ENCODE measurements at regions not wholly inside any gene's neighbourhood (a gene's known extent, or its start where the extent isn't known, plus 50 kb on each side); places are given as distances from the start of the nearest gene placed in this dataset.
"Not testable (repeated sequence)": the region's sequence is repeated elsewhere in the genome, so short reads cannot be mapped to it uniquely, and the experiment has no call there.

DNA sequence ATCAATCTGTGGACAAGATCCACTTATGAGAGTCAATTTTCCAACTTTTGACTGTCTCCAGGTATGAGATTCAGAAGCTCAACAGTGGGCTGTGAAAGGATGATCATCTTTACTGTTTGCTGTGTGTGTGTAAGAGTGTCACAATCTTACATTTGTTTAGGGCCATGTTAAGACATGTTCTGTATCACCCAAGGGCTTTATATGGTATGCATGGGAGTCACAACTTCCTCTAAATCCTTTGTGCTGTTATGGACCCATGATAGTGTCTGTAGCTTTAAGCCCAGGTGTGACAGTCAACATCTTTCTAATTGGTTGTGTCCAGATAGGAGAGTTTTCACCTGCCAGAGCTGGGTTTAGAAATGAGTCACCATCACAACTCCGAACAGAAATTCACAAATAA, 70.2 kb downstream of the ZNF726 start:
- DNase-seq (ENCODE audit: low spot score): not testable (repeated sequence)

DNA sequence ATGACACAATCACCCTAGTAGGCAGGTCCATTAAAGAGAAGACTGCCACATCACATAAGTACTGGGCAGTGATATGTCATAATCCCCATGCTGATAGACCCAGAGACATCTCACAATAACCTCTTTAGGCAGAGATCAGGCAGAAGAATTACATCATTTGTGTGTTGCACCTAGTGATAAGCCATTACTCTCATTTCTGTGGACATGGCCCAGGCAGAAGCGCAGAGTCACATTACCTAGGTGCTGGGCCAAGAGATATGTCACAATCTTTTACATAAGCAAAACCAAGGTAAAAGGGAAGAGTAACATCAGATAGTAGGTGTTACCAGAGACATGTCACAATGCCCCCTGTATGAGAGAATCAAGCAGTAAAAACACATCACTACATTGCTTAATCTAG, 71.9 kb downstream of the ZNF726 start:
- no peak for DNase-seq (ENCODE audit: low spot score)

- DNase-seq (ENCODE audit: low spot score): no peak
These were observed 76.5 kb downstream of the ZNF726 start for GRCh38 chr19:23991170-23991569.

DNA sequence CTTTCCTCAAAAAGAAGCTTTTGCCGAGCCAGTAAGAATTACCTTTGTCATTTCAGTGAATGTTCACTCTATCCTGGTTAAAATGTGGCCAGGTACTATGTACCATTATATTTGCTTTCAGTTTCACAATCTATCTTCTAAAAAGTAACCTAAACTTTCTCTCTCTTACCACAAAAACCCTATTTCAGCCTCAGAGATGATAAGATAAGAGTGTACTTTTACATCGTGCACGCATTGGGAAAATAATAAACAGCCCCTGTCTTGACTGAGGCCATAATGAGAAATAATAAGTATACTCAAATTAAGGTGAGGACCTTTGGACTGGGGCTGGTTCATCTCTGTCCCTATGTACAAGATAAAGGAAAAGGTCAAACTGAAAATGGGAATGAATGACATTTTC, 77.7 kb downstream of the ZNF726 start:
- no peak for DNase-seq (ENCODE audit: low spot score)

GRCh38 chr19:23993440-23993839, 78.8 kb downstream of the ZNF726 start:
- DNase-seq (ENCODE audit: low spot score): no peak

- DNase-seq (ENCODE audit: low spot score): peak; percentile 8
These were observed 81.9 kb downstream of the ZNF726 start for GRCh38 chr19:23996549-23996948.

DNA sequence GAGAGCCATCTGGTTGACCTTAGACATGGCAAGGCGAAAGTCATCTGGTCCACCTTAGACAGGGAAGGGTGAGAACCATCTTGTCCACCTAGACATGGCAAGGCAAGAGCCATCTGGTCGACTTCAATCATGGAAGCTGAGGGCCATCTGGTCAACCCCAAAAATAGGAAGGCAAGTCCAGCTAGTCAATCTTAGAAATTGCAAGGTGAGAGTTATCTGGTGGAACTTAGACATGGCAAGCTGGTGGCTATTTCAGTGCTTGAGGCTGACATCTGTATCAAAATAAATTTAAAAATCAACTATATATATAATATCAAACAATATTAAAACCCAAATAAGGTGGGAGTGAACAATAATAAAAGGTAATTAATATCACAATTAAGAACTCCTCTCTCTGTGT, 83.9 kb downstream of the ZNF726 start:
- no peak for DNase-seq (ENCODE audit: low spot score)

DNA sequence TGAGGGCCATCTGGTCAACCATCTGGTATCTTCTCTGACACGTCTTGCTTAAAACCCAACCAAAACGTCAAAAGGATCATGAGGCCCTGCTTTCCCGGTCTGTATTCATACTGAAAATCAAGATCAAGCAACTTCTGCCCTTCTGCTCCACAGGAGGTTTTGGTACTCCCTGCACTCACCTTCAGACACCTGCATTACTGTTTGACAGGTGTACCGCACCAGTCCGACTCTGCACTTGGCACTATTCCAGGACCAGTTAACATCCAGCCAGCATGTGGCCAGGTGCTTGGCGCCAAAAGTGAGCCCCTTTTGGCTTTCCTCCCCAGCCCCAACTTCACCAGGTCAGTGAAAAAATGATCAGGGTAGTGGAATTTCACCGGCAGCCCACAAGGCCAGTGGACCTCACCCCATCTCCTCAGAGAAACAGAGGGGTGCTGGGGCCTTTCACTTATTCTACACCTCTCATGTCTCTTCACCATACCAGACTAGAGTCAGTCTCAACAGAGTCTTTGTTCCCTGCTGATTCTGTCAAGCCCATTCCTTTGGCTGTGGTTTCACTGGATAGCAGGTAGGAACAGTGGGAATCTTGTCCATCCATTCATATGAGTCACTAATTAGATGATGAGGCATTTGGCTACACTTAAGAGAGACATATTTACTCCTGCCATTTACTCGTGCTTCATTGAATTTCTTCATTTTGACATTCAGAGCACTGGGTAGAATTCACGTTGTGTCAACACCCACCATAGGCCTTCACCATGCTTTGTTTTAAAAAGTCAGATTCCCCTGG, 85.3 kb downstream of the ZNF726 start:
- DNase-seq (ENCODE audit: low spot score): no peak

DNA sequence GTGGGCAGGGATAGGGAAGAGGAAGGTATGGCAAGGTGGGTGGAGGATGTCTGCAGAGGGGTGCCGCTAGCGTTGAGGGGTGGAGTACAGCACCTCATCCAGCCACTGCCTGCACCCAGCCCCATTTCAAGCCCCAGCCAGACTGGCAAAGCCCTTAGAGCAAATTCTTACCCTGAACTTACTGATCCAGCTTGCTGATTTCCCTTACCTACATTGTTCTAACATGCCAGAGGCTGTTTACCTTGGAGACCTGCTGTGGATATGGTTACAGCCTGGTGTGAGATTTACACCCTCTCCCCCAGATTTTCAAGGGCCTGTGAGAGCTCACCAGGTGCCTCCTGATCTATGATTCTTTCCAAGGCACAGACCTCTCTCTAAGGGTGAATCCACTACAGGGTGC, 86.0 kb downstream of the ZNF726 start:
- DNase-seq (ENCODE audit: low spot score): no peak

DNA sequence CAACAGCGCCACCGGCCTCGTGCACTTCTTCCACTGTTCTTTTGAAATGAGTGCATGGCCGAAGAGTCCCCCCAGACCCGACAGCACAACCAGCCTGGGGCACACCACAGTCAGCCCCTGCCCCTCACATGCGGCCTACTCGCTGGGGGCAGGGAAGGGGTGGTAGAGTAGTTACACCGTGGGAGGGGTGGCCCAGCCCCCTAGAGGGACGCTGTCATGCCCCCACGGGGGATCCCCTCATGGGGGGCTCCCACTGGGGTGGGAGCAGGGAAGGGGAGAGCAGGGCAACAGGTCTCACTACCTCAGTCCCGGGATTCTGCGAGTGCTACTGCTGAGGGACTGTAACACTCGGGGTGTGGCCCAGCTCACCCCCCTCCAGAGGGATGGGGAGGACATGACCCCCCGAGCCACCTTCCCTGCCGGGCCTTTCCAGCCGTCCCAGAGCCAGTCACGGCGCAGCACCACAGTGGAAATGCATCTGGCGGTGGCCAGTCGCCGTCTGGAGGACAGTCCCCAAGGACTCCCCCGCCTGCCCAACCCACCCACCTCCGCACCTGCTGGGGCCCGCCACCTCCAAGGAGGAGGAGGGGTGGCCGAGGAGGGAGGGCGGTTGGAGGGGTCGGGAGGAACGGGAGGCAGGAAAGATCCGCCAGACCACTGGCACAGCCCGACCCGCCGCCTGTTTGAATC, 84.6 kb upstream of the ZNF254 start:
- no peak for DNase-seq (ENCODE audit: low spot score)

DNA sequence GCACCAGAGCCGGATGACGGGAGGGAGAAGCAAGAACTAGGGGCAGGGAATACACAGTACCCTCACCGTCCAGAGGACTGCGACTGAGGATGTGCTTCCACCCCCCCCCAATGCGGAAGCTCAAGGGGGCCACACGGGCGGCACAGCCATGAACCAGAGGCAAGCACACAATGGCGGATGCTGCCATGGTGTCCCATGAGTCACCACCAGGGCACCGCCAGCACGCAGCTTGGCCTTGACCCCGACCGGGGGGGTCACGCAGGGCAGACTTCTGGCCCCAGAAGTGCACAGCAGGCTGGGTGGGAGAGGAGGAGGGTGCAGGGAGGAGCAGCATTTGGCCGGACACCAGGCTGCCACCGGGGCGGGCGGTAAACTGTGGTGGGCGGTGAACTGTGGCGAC, 83.5 kb upstream of the ZNF254 start:
- DNase-seq (ENCODE audit: low spot score): no peak

DNA sequence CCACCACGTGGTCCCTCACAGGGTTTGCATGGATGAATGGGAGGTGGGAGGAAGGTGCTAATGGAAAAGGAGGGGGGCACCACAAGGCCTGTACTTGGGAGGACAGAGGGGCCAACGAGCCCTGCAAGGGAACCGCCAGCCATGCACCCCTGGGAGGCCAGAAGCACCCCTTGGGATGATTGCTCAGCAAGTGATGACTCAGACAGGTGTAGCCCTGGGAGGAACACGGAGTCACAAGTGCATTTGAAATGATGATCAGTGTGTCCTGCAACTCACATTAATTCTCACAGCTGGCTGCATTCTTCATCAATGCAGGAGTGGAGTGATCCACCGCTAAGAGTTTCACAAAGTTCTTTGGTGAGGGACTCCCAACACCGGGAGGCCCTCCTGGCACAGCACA, 82.8 kb upstream of the ZNF254 start:
- DNase-seq (ENCODE audit: low spot score): no peak

- no peak for DNase-seq (ENCODE audit: low spot score)
These were observed 56.9 kb upstream of the ZNF254 start for GRCh38 chr19:24029941-24030636.

- DNase-seq (ENCODE audit: low spot score): no peak
These were observed 54.3 kb upstream of the ZNF254 start for GRCh38 chr19:24032651-24033050.

- DNase-seq (ENCODE audit: low spot score): peak; percentile 93
These were observed 53.6 kb upstream of the ZNF254 start for GRCh38 chr19:24033301-24033962.

DNA sequence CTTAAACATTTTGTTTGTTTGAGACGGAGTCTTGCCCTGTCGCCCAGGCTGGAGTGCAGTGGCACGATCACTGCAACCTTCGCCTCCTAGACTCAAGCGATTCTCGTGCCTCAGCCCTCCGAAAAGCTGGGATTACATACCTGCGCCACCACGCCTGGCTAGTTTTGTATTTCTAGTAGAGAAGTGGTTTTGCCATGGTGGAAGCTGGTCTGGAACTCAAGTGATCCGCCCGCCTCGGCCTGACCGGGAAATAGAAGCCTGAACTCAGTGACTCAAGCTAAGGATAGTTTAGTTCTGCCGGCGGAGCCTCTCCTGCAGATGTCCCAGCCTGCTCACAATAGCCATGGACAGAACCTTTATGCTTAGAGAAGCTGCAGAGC, 53.0 kb upstream of the ZNF254 start:
- DNase-seq (ENCODE audit: low spot score): peak; percentile 19

- not testable (repeated sequence) for DNase-seq (ENCODE audit: low spot score)
These were observed 51.6 kb upstream of the ZNF254 start for GRCh38 chr19:24035261-24035880.
